HG03469 (cell line): ENCODE measurements at regions not wholly inside any gene's neighbourhood (a gene's known extent, or its start where the extent isn't known, plus 50 kb on each side); places are given as distances from the start of the nearest gene placed in this dataset.
A peak's percentile ranks its signal among the peaks of the same experiment; 100 is the strongest.
"Not testable (repeated sequence)": the region's sequence is repeated elsewhere in the genome, so short reads cannot be mapped to it uniquely, and the experiment has no call there.

Source experiments
- ATAC-seq: cut with Tn5 transposase; IDR thresholded peaks from one replicate; pipeline ENCODE4 v1.9.1; 2021; ENCODE audit warnings: mild to moderate bottlenecking, moderate library complexity, moderate number of reproducible peaks; ENCODE audit not compliant: unreplicated experiment

DNA sequence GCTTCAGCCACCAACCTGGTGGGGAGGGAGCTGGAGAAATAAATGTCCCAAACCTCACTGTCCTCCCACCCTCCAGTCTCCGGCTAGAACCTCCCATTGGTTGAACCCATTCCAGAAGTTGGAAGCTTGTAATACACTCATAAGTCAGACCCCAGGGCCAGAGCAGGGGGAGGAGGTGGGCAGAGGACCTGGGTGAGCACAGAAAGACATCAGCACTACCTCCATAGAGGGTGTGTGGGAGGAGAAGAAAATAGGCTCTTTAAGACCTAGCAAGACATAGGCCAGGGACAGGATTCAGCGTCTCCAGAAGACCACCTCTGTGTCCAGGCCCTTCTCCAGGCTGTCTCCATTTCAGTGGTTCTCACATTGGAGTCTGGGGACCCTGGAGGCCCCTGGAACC is 73.3 kb upstream of the TOP1 start:
- no peak for ATAC-seq

DNA sequence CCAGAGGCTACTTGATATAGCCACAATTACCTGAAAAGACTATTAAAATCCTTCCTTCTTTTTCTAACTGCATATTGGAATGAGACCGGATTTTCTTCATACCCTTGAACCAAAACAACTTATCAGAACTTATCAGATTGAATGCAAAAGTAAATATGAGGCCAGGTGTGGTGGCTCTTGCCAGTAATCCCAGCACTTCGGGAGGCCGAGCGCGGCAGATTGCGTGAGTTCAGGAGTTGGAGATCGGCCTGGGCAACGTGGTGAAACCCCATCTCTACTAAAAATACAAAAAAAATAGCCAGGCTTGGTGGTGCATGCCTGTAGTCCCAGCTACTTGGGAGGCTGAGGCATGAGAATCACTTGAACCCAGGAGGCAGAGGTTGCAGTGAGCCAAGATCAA is 72.8 kb upstream of the TOP1 start:
- ATAC-seq, result not testable (repeated sequence)

DNA sequence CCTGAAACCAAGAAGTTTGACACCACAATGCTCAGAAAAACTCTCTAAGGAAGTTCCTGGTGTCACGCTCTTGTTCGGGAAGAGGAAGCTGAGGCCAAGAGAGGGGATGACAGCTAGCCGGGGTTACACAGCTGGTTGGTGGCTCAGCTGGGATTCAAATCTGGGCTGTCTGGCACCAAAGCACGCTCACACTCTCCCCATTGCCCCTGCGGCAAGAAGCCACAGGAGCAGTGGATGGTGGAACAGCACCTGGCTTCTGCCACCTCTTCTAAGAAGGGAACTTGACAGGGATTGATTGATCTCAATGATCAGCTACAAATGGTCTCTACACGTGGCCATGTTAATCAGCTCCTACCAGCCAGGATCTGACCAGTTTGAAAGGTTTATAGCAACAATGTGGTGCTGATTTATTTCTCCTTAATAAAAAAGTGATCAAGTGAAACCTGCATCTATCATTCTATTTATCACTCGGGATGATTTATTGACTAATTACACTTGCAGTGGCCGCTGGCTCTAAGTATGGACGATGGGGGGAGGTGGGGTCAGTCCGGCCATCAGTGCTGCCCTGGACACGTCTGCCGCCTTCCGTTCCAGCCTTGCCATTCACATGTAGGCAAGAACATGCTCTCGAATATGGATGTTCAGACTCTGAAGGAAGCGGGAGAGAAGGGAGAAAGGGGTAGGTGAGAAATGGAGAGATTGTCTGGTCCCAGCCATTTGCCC is 71.9 kb upstream of the TOP1 start:
- no peak for ATAC-seq

DNA sequence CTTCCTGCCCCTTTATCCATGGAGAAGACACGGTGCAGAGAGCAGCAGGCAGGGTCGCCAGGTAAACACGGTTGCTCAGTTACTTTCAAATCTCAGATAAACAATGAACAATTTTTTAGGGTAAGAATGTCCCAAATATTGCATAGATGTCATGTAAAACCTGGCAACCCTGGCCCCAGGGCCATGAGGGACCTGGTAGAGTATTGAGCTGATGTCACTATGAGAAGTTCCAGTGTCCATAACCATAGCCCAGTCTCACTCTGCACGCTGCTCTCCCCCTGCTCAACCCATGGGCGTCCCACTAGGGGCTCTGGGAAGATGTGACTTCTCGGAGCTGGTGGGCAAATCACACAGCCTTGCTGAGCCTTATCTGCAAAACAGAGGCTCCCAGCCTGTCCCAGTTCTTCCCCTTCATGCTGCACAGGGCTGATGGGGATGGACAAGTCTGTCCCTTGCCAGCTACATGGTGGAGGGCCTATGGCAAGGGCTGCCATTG is 71.3 kb upstream of the TOP1 start:
- no peak for ATAC-seq

DNA sequence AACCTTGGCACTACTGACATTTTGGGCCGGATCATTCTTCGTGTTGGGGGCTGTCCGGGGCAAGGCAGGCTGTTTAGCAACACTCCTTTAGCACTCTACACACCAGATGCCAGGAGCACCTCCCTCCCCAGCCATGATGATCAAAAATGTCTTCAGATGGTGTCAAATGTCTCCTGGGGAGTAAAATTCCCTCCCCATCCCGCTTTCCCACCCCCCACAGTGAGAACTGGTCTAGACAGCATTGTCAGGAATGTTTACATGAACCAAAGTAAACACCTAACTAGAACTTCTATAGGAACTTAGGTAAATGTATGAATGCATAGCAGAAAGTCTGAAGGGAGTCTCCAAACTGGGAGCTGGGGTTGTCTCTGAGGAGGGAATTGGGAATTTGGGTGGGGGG is 70.0 kb upstream of the TOP1 start:
- no peak for ATAC-seq

DNA sequence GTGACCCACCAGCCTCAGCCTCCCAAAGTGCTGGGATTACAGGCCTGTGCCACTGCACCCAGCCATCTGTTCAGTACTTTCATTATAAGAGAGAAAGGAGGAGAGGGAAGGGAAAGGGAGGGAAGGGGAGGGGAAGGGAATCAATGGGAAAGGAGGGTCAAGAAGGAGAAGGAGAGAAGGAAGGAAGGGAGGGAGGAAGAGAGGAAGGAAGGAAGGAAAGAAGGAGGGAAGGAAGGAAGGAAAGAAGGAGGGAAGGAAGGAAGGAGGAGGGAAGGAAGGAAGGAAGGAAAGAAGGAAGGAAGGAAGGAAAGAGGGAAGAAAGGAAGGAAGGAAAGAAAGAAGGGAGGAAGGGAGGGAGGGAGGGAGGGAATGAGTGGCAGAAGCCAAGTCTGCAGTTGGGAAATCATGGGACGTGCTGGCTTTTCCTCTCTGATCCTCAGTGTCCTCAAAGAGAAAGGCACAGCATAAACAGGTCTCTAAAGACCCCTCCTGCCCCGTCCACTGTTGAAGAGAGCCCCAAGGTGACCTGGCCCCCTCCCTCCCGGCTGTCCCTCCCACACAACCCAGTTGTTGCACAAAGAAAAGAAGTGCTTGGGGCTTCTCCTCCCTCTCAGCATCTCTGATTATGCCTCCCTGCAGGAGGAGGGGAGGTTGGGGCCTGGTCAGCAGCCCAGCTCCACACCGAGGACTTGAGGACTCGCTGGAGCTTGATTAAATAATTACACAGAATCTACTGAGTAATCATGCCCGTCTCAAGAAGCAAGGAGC is 69.1 kb upstream of the TOP1 start:
- no peak for ATAC-seq

DNA sequence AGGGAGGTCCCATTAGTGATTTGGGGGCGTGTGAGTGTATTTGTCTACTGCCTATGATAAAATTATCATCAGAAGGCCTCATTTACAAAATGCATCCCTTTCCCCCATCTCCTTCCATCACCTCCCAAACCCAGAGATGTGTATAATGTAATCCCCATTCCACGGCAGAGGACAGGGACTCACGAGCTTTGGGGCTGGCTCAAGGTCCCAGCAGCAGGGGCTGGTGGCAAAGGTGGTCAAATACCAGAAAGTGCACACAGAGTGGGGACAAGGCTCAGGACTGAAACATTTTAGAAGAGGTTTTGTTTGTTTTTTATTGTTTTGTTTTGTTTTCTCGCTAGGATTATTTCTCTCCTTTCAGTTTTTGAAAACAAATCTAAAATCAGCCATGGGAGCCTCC is 68.5 kb upstream of the TOP1 start:
- no peak for ATAC-seq

DNA sequence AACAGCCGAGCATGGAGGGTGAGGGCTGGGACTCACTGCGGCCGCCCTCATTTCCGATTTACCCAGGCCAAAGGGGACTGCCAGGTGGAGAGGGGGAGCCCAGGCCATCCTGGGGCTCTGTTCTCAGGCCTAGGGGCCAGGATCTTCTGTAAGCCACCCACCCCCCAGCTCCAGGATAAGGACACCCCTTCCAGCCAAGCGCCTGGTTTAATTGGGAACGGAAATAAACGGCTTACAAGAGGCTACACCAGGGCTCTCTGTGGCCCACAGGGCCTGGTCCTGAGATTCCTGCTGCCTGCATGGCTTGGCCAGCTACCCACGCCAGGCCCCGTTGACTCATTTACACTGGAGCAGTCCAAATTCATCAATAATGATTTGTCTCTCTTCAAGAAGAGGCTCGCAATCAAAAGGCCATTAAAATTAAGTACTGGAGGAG is 68.1 kb upstream of the TOP1 start:
- ATAC-seq, result no peak

DNA sequence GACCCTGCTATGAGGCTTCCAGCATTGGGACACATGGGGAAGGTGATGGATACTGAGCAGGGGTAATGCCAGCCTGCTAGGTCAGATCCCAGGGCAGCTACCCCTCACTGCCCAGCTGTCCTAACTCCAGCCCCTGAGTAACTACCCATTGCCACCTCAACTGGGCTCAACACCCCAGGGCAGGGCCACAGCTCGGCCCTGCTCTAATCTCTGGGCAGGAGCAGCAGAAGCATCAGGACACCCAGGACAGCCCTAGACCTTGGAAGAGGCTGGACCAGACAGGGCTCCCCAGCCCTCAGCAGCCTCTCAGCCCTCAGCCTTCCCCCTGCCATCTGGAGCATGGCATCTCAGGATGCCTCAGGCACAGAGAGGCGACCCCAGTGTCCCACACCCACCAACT is 67.4 kb upstream of the TOP1 start:
- ATAC-seq, result no peak

DNA sequence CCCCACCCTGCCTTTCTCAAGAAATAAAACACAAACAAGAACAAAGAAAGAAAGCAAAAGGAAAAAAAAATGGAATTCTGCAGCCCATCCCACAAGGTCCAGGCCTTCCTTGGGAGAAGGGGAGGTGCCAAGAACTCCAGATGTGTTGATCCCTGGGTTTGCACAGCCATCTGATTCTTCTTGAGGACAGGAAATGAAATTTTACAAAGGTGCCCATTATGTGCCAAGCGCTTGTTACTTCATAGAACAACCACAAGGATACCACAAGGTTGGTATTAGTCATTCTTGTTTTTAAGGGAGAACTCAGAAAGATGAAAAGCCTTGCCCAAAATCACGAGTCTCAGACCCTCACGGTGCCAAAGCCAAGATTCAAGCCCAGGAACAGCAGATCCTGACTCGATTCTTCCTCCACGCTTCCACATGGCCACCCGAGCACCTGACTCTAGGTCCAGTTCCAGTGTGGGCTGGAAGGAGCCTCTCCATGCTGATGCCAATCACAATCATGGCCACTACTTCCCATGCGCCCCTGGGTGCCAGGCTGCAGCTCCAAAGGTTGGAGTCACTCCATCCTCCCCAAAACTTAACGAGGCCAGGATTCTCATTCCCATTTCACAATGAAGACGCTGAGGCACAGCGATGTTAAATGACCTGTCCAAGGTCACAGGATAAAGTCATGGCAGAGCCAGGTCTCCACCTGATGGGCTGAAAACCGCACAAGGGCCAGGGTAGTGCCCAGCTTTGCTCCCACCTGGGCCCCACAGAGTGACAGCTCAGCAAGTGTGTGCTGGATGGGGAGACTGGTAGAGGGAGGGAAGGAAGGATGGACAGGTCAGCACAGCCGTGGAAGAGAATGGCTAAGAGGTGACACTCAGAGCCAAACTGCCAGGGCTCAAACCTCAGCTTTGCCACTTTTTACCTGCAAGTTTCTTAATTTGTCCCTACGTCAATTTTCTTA is 66.7 kb upstream of the TOP1 start:
- no peak for ATAC-seq

DNA sequence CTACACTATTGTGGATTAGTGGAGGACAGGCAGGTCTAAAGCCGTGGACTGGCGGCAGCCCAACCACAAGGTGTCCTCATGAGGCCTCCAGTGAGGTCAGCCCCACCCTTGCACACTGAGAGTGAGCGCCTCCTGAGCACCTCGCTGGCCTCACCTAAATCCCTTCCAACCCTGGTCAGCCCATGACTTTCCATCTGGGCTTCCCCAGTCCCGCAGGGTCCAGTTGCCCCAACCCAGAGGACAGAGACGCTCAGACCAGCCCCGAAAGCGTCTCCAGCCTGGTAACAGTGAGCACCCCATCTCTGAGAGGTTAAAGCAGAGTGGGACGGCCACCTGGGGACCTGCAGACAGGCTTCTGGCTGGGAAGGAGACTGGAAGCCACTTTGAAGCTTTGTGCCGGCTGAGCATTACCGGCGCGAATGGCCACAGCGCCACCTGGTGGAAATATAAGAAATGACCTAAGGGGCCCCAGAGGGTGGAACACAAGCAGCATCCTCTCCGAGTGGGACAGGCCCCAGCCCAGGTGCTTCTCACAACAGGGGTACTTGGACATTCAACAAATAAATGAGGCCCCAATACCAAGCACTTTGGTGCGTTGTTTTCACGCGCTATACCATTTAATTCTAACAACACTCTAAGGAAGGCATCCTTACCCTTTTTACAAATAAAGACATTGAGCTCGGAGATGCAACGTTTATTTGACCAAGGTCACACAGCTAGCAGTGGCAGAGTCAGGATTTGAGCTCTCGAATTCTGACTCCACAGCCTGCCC is 65.7 kb upstream of the TOP1 start:
- ATAC-seq, result no peak

DNA sequence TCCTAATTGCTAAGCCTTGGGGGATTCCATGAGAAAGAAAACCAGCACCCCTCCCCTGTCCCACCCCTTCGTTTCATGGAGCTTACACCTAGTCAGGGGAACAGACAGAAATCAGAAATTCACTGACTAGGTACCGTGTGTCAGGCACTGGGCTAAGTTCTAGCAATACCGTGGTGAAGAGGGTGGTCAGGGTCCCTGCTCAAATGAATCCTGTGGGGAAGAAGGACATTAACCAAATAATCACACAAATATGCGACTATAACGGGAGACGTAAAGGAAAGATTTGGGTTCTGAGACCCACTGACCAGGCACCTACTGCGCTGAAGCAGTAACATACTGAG is 65.1 kb upstream of the TOP1 start:
- no peak for ATAC-seq

DNA sequence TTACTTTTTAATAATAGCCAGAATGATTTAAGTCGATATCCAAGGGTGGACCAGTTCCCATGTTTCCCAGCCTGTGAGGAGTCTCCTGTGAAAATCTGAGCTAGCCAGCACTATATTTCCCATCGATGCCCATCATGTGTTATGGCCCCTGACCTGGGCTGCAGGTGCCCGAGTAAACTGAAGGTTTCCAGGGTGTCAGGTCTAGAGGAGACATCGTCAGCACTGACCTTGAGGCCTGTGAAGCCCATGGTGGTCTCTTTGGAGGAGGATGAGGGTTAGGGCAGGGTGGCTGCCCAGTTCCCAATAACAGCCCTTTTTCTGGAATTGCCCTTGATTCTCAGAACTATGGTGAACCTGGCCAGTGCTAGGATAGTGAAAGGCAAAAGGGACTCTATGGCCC is 63.0 kb upstream of the TOP1 start:
- no peak for ATAC-seq

DNA sequence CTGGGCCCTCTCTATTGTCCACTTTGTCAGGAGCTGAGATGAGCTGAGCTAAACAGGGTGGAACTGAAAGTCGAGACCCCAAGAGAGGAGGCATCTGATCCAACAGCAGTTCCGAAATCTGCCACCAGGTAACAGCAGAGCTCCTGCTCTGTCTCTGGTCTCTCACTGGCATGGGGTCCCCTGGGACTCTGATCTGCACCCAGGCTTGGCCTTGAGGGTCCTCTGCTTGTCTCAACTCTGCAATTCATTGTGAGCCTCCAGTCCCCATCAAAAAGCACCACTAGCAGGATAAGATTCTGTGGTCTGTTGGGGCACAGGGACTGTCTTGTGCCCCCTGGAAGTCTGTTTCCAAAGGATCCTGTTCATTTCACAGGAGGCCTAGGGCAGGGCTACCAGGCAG is 62.5 kb upstream of the TOP1 start:
- no peak for ATAC-seq

DNA sequence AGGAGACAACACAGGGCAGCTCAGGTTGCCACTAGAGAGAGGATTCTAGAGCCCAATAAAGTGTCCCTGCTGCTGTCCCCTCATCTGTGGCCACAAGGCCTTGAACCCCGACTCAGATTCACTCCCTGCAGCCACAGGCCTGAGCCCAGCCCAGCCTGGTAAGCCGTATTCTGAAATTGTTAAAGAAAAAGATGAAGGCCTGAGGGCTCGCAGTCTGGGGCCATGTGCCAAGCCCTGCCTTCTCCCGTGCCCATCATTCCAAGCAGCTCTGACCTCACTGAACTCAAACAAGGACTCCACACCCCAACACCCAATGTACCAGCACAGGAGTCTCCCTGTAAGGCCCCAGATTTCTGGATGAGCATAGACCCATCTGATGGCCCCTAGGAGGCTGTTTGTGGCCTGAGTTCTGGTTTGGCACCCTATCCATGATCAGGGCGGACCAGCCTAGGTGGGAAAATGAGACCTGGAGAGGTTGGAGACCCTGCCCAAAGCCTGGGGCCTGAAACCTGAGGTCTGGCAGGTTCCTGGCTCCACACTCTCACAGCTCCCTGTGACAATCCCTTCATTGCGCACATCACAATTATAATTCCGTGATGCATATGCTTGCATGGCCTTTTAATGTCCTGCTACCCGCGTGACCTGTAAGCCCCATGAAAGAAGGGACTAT is 62.0 kb upstream of the TOP1 start:
- no peak for ATAC-seq

DNA sequence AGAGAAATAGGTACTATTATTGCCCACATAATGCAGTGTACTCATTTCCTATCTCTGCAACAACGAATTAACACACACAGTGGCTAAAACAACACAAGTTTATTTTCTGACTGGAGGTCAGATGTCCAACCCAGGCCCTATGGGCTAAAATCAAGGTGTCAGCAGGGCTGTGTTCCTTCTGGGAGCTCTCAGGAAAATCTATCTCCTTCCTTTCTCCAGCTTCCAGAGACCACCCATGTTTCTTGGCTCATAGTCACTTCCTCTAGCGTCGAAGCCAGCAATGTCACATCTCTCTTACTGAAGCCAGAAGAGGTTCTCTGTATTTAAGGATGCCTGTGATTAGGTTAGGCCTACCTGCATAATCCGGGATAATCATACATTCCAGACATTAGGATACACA is 60.9 kb upstream of the TOP1 start:
- no peak for ATAC-seq

DNA sequence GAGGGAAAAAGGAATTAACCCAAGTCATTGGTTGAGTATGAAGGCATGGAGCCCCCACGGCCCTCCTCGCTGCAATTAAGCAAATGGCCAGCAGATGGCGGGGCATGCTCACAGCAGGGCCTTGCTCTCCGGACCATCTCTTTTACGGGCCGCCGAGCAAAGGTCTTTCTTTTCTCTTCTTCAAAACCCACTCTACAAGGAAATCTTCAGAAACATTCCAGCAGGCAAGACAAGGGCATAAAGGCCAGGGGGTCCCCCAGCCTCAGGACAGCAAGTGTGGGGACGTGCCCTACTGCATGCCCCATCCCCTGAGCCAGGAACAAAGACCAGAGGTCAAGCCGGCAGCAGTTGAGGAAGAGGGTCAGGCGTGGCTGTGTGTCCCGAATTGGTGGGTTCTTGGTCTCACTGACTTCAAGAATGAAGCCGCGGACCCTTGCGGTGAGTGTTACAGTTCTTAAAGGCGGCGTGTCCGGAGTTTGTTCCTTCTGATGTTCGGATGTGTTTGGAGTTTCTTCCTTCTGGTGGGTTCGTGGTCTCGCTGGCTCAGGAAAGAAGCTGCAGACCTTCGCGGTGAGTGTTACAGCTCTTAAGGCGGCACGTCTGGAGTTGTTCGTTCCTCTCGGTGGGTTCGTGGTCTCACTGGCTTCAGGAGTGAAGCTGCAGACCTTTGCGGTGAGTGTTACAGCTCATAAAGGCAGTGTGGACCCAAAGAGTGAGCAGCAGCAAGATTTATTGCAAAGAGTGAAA is 59.6 kb upstream of the TOP1 start:
- ATAC-seq, result peak; percentile 58

DNA sequence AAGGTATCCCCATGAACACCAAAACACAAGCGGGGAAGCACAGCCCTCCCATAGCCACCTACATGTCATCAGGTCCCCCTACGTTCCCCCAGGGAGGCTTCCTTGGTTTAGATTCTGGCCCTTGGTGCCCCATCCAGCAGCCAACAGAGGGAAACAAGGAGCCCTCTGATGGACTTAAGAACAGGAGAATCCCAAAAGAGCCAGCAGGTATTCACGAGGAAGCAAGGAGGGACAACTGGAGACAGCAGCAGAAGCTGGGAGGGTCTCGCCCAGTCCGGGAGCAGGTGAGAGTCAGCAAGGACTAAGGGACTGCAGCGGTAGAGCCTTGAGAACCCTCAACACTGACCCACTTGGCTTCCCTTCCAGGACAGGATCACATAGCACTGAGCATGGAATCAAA is 58.4 kb upstream of the TOP1 start:
- ATAC-seq, result no peak

DNA sequence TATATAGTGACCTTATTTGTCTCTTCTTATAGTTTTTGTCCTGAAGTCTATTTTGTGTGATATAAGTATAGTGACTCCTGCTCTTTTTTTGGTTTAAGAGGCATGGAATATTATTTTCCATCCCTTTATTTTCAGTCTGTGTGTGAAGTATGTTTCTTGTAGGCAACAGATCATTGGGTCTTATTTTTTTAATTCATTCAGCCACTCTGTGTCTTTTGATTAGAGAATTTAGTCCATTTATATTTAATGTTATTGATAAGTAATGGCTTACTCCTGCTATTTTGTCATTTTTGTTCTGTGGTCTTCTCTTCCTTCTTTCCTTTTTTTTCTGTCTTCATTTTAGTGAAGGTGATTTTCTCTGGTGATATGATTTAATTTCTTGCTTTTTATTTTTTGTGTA is 51.4 kb upstream of the TOP1 start:
- no peak for ATAC-seq
